GM18858 (cell line): ENCODE measurements at regions not wholly inside any gene's neighbourhood (a gene's known extent, or its start where the extent isn't known, plus 50 kb on each side); places are given as distances from the start of the nearest gene placed in this dataset.
"Not testable (repeated sequence)": the region's sequence is repeated elsewhere in the genome, so short reads cannot be mapped to it uniquely, and the experiment has no call there.

Experiments used
- ATAC-seq: cut with Tn5 transposase; IDR thresholded peaks from one replicate; pipeline ENCODE4 v1.9.1; 2021; ENCODE audit not compliant: unreplicated experiment

- ATAC-seq = not testable (repeated sequence)
These were observed 130.8 kb downstream of the CCDC71L start for GRCh38 chr7:106530183-106530582.

DNA sequence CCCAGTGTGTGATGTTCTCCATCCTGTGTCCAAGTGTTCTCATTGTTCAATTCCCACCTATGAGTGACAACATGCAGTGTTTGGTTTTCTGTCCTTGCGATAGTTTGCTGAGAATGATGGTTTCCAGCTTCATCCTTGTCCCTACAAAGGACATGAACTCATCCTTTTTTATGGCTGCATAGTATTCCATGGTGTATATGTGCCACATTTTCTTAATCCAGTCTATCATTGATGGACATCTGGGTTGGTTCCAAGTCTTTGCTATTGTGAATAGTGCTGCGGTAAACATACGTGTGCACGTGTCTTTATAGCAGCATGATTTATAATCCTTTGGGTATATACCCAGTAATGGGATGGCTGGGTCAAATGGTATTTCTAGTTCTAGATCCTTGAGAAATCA lies 134.3 kb downstream of the CCDC71L start:
- ATAC-seq = not testable (repeated sequence)

GRCh38 chr7:106524690-106525059 lies 136.3 kb downstream of the CCDC71L start:
- no peak for ATAC-seq

DNA sequence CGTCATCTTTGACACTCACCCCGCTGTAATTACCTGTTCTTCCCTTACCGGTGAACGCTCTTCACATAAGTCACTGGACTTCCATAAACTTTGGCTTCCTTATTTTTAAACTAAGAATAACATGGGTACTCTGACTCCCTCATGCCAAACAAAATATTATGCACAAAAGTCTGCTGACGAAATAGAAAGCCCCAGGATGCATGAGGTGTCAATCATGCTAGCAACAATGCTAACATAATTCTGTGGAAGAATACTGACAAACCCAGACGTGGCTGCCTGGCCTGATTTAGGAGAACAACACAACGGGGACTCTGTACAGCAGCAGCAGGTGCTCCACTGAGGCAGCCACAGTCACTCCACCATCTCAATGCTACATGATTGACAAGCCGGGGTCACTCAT lies 137.5 kb downstream of the CCDC71L start:
- no peak for ATAC-seq

GRCh38 chr7:106522696-106523095 lies 138.3 kb downstream of the CCDC71L start:
- no peak for ATAC-seq

DNA sequence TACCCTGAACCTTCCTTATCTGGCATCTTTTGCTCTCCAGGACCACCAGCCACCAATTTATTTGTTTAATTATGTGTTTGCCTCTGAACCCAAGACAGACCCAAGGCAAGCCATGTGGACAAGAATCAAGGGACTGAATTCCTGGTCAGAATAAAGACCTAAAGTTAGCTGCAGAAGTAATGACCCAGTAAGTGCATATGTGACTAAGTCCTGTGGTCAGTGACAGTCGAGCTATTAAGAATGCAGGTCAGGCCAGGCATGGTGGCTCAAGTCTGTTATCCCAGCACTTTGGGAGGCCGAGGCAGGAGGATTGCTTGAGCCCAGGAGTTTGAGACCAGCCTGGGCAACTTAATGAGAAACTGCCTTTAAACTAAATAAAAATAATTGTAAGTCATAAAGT lies 139.4 kb downstream of the CCDC71L start:
- no peak for ATAC-seq

DNA sequence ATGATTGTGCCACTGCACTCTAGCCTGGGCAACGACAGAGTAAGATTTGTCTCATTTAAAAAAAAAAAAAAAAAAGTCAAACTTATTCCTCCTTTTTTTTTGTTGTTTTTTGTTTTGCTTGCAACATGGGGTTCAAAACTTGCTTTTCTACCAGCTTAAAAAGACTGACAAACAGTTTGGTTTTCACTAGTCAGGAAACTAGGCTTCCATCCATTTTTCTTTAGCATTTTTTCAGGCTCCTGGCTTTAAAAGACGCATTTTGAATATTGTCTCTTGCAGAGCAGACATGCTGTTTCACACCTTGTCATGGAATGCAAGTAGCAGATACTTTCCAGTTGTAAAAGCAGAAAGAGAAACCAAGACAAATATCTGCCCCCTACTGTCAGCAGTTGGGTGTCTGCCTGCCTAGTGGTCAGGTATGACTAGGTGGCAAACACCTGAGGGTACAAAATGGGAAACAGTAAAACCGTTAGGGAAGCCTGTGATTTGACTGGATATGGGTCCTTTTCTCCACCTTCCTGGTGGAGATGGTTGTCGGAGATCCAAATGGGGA lies 139.9 kb downstream of the CCDC71L start:
- ATAC-seq = no peak

- no peak for ATAC-seq
These were observed 142.0 kb downstream of the CCDC71L start for GRCh38 chr7:106518967-106519366.

DNA sequence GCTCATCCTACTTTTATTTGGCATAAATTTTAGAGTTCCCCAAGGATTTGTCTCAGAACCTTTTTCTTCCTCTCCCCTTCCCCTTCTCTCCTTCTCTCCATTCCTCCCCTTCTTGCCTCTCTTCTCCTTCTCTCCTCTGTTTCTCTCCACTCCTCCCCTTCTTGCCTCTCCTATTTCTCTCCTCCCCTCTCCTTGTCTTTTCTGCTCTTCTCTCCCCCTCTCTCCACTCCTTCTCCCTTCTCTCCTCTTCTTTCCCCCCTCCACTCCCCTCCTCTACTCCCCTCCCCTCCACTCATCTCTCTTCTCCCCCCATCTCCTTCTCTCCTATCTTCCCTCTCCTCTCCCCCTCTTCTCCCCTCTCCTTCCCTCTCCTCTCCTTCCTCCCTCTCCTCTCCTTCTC lies 142.7 kb downstream of the CCDC71L start:
- ATAC-seq = no peak

GRCh38 chr7:106517508-106517907 lies 143.4 kb downstream of the CCDC71L start:
- ATAC-seq = no peak

GRCh38 chr7:106515321-106515720 lies 145.6 kb downstream of the CCDC71L start:
- ATAC-seq = no peak

GRCh38 chr7:106514881-106515280 lies 146.1 kb downstream of the CCDC71L start:
- ATAC-seq = no peak

- ATAC-seq = no peak
These were observed 148.7 kb downstream of the CCDC71L start for GRCh38 chr7:106512217-106512616.

GRCh38 chr7:106504645-106505044 lies 156.3 kb downstream of the CCDC71L start:
- ATAC-seq = no peak

DNA sequence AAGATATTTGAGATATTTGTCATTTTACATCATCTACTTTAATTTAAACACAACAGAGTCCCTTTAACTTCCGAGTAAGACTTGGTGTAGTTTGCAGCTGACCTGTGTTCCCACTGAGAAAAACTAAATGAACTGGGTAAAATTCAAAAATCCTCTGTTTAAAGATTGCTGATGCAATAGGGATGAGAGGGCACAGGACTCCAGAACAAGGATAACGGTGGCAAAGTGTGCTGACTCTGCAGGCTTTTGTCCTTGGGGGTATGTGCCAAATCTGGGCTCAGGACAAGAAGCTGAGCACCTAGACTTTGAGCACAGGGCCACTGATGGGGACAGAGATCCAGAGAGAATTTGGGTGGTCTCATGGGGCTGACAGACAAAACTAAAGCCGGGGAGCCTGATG lies 156.8 kb downstream of the CCDC71L start:
- no peak for ATAC-seq

- ATAC-seq = no peak
These were observed 157.3 kb downstream of the CCDC71L start for GRCh38 chr7:106503626-106504025.

DNA sequence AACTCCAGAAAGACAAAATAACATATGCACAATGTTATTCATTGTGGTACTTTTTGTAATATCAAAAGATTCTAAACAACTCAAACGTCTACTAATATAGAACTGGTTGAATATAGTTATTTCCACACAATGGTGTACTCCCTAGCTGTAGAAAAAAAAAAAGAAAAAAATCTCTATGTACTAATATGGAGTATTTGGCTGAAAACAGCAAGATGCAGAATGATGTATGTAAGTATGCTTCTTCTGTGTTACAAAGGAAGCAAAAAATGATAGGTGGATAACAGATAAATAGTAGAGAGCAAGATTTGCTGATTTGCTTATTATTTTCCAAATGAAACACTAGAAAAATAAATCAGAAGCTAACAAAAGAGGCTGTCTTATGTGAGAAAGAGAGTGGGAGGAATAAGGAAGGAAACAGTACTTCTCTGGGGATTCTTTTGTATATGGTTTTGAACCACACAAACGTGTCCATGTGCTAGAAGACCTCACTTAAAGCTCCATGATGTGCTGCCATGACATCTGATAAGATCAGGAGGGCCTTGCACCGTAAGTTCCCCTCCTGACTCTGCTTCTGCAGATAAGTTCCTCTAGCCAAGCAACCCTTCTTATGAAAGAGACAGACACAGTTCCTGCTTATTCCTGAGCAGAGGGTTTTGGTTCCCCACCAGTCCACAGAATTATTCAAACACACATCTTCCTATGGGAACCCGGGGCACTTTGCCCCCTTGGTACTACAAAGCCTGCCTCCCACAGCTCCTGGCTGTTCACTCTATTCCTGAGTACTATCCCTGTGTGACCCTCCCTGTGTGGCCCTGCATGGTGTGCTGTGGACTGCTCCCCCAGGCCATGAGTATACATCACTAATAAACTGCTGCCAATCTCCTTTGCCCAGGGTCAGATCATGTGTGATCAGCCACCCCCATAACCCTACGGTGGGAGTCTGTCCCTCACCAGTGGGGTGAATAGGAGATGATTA lies 159.1 kb downstream of the CCDC71L start:
- ATAC-seq = no peak

DNA sequence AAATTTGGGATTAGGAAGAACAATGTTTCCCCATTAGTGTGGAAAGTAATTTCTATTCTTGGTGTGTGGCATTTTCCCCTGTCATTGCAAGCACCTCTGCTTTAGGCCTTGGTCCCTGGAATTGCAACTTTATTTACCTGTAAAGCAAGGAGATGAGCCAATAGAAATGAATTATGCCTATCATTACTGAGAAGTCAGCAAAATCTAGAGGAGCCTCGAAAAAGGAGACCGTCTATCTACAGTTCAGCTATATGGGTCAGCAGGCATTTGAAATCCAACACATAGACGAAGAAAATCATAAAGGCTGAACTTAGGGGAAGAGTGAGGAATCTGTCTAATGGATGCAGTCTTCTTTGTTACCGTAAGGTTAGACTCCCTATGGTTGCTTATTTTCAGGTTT lies 161.1 kb downstream of the CCDC71L start:
- no peak for ATAC-seq

DNA sequence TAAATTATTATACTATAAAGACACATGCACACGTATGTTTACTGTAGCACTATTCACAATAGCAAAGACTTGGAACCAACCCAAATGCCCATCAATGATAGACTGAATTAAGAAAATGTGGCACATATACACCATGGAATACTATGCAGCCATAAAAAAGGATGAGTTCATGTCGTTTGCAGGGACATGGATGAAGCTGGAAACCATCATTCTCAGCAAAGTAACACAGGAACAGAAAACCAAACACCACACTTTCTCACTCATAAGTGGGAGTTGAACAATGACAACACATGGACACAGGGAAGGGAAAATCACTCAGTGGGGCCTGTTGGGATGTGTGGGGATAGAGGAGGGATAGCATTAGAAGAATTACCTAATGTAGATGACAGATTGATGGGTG lies 163.0 kb downstream of the CCDC71L start:
- not testable (repeated sequence) for ATAC-seq

- no peak for ATAC-seq
These were observed 167.8 kb downstream of the CCDC71L start for GRCh38 chr7:106493041-106493731.

- no peak for ATAC-seq
These were observed 172.5 kb downstream of the CCDC71L start for GRCh38 chr7:106488465-106488864.

GRCh38 chr7:106487892-106488291 lies 173.1 kb downstream of the CCDC71L start:
- no peak for ATAC-seq
